Suprapubic skin (tissue), 4 donors: ENCODE measurements at regions not wholly inside any gene's neighbourhood (a gene's known extent, or its start where the extent isn't known, plus 50 kb on each side); places are given as distances from the start of the nearest gene placed in this dataset.

Experiments
- EP300 ChIP-seq: sonication (generic); formaldehyde crosslinking; IDR thresholded peaks from one replicate; pipeline ENCODE4 v1.6.1; 2017; ENCODE audit warnings: antibody characterized with exemption
- POLR2A ChIP-seq, 2 donors: fragments of 450-650 bp; IDR thresholded peaks; one replicate each; pipeline ENCODE4 v1.6.1; 2017; ENCODE audit warnings: antibody characterized with exemption in 2 of 2, mild to moderate bottlenecking in 2 of 2, moderate library complexity in 2 of 2
- POLR2AphosphoS5 ChIP-seq, 3 donors: sonication (generic); formaldehyde crosslinking; IDR thresholded peaks; one replicate each; pipeline ENCODE4 v1.6.1; 2017; ENCODE audit warnings: antibody characterized with exemption in 3 of 3
- TF ChIP-seq, protein P1 (sequence below), 2 donors: fragments of 200-600 bp in 1 of 2; fragments of 450-650 bp in 1 of 2; sonication (generic) in 1 of 2; IDR thresholded peaks; one replicate each; pipeline ENCODE4 v1.5.1; 2016 to 2019; ENCODE audit warnings: antibody characterized with exemption in 2 of 2, mild to moderate bottlenecking in 1 of 2, moderate library complexity in 1 of 2

- no peak for TF ChIP-seq POLR2A (IDR thresholded peaks at IDR 0.05)
- TF ChIP-seq, protein P1, sequence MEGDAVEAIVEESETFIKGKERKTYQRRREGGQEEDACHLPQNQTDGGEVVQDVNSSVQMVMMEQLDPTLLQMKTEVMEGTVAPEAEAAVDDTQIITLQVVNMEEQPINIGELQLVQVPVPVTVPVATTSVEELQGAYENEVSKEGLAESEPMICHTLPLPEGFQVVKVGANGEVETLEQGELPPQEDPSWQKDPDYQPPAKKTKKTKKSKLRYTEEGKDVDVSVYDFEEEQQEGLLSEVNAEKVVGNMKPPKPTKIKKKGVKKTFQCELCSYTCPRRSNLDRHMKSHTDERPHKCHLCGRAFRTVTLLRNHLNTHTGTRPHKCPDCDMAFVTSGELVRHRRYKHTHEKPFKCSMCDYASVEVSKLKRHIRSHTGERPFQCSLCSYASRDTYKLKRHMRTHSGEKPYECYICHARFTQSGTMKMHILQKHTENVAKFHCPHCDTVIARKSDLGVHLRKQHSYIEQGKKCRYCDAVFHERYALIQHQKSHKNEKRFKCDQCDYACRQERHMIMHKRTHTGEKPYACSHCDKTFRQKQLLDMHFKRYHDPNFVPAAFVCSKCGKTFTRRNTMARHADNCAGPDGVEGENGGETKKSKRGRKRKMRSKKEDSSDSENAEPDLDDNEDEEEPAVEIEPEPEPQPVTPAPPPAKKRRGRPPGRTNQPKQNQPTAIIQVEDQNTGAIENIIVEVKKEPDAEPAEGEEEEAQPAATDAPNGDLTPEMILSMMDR (IDR thresholded peaks at IDR 0.05) = no peak
- TF ChIP-seq EP300 = no peak
- no peak for TF ChIP-seq POLR2AphosphoS5 (IDR thresholded peaks at IDR 0.05)
Observed at GRCh38 chr14:48983351-48983888, 602.8 kb downstream of the RPS29 start.
